ENCODE measurements at regions not wholly inside any gene's neighbourhood (a gene's known extent, or its start where the extent isn't known, plus 50 kb on each side); places are given as distances from the start of the nearest gene placed in this dataset.

GRCh38 chrX:125205133-125205917 lies 114.3 kb upstream of the TEX13C start:
- no peak for TF ChIP-seq ZNF70 (CRISPR knock-in tag; IDR thresholded peaks at IDR 0.05)
- no peak for TF ChIP-seq SNAI2 (CRISPR knock-in tag; IDR thresholded peaks at IDR 0.05)
- TF ChIP-seq, protein P1, sequence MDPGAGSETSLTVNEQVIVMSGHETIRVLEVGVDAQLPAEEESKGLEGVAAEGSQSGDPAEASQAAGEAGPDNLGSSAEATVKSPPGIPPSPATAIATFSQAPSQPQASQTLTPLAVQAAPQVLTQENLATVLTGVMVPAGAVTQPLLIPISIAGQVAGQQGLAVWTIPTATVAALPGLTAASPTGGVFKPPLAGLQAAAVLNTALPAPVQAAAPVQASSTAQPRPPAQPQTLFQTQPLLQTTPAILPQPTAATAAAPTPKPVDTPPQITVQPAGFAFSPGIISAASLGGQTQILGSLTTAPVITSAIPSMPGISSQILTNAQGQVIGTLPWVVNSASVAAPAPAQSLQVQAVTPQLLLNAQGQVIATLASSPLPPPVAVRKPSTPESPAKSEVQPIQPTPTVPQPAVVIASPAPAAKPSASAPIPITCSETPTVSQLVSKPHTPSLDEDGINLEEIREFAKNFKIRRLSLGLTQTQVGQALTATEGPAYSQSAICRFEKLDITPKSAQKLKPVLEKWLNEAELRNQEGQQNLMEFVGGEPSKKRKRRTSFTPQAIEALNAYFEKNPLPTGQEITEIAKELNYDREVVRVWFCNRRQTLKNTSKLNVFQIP (CRISPR knock-in tag; IDR thresholded peaks at IDR 0.05; ENCODE audit: borderline replicate concordance, low read depth) = no peak
- no peak for TF ChIP-seq ESRRG (CRISPR knock-in tag; IDR thresholded peaks at IDR 0.05)
- TF ChIP-seq ISL1 (CRISPR knock-in tag; IDR thresholded peaks at IDR 0.05) = no peak
- TF ChIP-seq ARNTL (CRISPR knock-in tag; IDR thresholded peaks at IDR 0.05; ENCODE audit: borderline replicate concordance, low read depth) = no peak
- TF ChIP-seq ZC3H10 (CRISPR knock-in tag; IDR thresholded peaks at IDR 0.05) = no peak
- TF ChIP-seq TCF4 (CRISPR knock-in tag; IDR thresholded peaks at IDR 0.05; ENCODE audit: borderline replicate concordance) = no peak
- no peak for TF ChIP-seq PATZ1 (CRISPR knock-in tag; IDR thresholded peaks at IDR 0.05; ENCODE audit: borderline replicate concordance)
- no peak for TF ChIP-seq GLIS3 (CRISPR knock-in tag; IDR thresholded peaks at IDR 0.05)
- no peak for TF ChIP-seq ZFP3 (CRISPR knock-in tag; IDR thresholded peaks at IDR 0.05)
- no peak for TF ChIP-seq ZNF8 (CRISPR knock-in tag; IDR thresholded peaks at IDR 0.05)
- no peak for TF ChIP-seq ZNF565 (CRISPR knock-in tag; conservative IDR thresholded peaks at IDR 0.05; ENCODE audit: low read depth)
- TF ChIP-seq PPARA (CRISPR knock-in tag; IDR thresholded peaks at IDR 0.05; ENCODE audit: borderline replicate concordance) = no peak
- TF ChIP-seq, protein P2, sequence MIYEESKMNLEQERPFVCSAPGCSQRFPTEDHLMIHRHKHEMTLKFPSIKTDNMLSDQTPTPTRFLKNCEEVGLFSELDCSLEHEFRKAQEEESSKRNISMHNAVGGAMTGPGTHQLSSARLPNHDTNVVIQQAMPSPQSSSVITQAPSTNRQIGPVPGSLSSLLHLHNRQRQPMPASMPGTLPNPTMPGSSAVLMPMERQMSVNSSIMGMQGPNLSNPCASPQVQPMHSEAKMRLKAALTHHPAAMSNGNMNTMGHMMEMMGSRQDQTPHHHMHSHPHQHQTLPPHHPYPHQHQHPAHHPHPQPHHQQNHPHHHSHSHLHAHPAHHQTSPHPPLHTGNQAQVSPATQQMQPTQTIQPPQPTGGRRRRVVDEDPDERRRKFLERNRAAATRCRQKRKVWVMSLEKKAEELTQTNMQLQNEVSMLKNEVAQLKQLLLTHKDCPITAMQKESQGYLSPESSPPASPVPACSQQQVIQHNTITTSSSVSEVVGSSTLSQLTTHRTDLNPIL (CRISPR knock-in tag; IDR thresholded peaks at IDR 0.05; ENCODE audit: low read depth) = no peak
- TF ChIP-seq TOX (CRISPR knock-in tag; IDR thresholded peaks at IDR 0.05; ENCODE audit: borderline replicate concordance) = no peak
- ATAC-seq = peak; percentile 58

DNA sequence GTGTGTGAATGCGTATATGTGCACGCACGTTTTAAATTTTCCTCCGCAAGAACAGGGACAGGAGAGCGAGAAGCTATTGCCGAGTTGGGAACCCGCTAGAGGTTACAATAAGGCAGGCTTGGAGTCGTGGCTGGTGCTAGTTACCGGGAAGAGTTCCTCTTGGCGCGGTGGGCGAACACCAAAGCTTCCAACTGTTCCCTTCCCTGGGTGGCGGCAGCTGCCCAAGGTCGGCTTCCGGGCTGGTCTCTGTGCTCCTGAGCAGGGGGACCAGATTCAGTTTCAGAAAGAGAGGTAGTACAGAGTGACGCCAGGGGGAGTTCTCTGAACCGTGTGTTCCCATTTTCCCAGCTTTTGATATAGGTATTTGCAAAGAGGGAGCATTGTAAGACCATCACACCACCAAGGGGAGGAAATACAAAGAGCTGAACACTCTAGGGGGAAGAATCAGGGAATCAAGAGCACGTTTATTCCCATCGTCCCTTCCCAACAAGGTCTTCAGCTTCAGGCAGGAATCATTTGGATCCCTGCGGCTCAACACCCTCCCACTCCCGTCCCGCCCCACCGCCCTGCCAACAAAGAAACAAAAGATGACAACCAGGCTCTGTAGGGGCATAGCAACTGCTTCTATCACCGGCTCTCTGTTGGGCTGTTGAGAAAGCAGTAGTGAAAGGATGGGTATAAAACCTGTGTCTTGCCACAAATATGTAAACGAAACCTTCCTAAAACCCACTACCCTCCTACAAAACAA lies 113.6 kb upstream of the TEX13C start:
- TF ChIP-seq ZFP30 (CRISPR knock-in tag; IDR thresholded peaks at IDR 0.05) (no peak), PPARA (CRISPR knock-in tag; IDR thresholded peaks at IDR 0.05; ENCODE audit: borderline replicate concordance) (no peak), ARNTL (CRISPR knock-in tag; IDR thresholded peaks at IDR 0.05; ENCODE audit: borderline replicate concordance, low read depth) (no peak), ZC3H10 (CRISPR knock-in tag; IDR thresholded peaks at IDR 0.05) (no peak), GLIS3 (CRISPR knock-in tag; IDR thresholded peaks at IDR 0.05) (no peak), ZNF565 (CRISPR knock-in tag; conservative IDR thresholded peaks at IDR 0.05; ENCODE audit: low read depth) (no peak), ESRRG (CRISPR knock-in tag; IDR thresholded peaks at IDR 0.05) (no peak), TSHZ2 (CRISPR knock-in tag; IDR thresholded peaks at IDR 0.05) (no peak), TOX (CRISPR knock-in tag; IDR thresholded peaks at IDR 0.05; ENCODE audit: borderline replicate concordance) (no peak), CSDC2 (CRISPR knock-in tag; IDR thresholded peaks at IDR 0.05) (no peak), ZFP3 (CRISPR knock-in tag; IDR thresholded peaks at IDR 0.05) (no peak), OSR1 (CRISPR knock-in tag; IDR thresholded peaks at IDR 0.05) (no peak)
- ATAC-seq = peak; percentile 15; the same call in 2 of the 3 replicates

DNA sequence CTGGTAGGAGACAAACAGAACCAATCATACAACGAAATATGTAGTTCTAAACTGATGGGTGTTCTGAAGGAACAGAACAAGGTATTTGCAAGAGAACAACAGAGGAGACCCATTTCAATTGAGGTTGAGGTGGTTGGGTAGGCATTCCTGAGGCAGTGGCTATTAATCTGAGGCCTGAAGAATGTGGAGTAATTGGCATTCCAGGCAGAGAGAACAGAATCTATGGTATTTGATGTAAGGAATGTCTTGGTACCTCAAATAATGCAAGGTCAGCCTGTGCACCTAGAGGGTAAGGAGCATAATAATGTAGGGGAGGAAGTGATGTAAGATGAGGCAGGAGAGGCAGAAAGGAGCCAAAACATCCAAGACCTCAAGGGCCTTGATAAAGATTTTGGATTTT lies 109.5 kb upstream of the TEX13C start:
- ATAC-seq = no peak
- TF ChIP-seq OSR1 (CRISPR knock-in tag; IDR thresholded peaks at IDR 0.05) = no peak
- no peak for TF ChIP-seq ZC3H10 (CRISPR knock-in tag; IDR thresholded peaks at IDR 0.05)
- TF ChIP-seq ZFP3 (CRISPR knock-in tag; IDR thresholded peaks at IDR 0.05) = no peak
- TF ChIP-seq, protein P1 (CRISPR knock-in tag; IDR thresholded peaks at IDR 0.05; ENCODE audit: borderline replicate concordance, low read depth) = no peak
- no peak for TF ChIP-seq GLIS3 (CRISPR knock-in tag; IDR thresholded peaks at IDR 0.05)
- TF ChIP-seq SNAI2 (CRISPR knock-in tag; IDR thresholded peaks at IDR 0.05) = no peak
- TF ChIP-seq ZNF8 (CRISPR knock-in tag; IDR thresholded peaks at IDR 0.05) = no peak
- TF ChIP-seq BACH2 (CRISPR knock-in tag; IDR thresholded peaks at IDR 0.05; ENCODE audit: borderline replicate concordance) = no peak

All from SK-N-SH treated with all-trans-retinoic acid at 6 μM for 48 hours (cell line).